ENCODE measurements at regions not wholly inside any gene's neighbourhood (a gene's known extent, or its start where the extent isn't known, plus 50 kb on each side); places are given as distances from the start of the nearest gene placed in this dataset.

GRCh38 chr17:79374807-79375206, 236.0 kb downstream of the RBFOX3 start:
- Histone ChIP-seq H4K20me1 (ENCODE audit: insufficient read depth, low read length) (peaks cover 9% of the 10 kb centered on the region; the same call in 1 of the 2 replicates), H3K4me2 (ENCODE audit: low read depth, low read length) (no peak overlapping the region), H3K36me3 (replicated peaks in 1 of 2; ENCODE audit: control insufficient read depth in 1 of 2, insufficient read depth in 2 of 2, low read length in 2 of 2) (no peaks in the 10 kb centered on the region), H3K27me3 (ENCODE audit: control insufficient read depth in 1 of 2, insufficient read depth in 2 of 2, low read length in 2 of 2) (peaks cover 22 to 98% of the 10 kb centered on the region in 2 experiments), H2AFZ (ENCODE audit: low read length) (no peak overlapping the region), H3K9ac (ENCODE audit: insufficient read depth, low read depth, low read length) (no peak overlapping the region), H3K79me2 (ENCODE audit: insufficient read depth, low read length) (no peaks in the 10 kb centered on the region), H3K4me3 (replicated peaks in 1 of 3; ENCODE audit: insufficient read depth in 1 of 3, low read depth in 2 of 3, low read length in 3 of 3) (no peak overlapping the region), H3K4me1 (ENCODE audit: insufficient read depth, low read length) (no peaks in the 10 kb centered on the region), H3K27ac (ENCODE audit: extremely low read length, insufficient read depth, low read length) (no peak overlapping the region), H3K9me3 (ENCODE audit: low read length) (no peaks in the 10 kb centered on the region)
- no peak for ATAC-seq
- DNase-seq (ENCODE audit: low spot score) = no peak
- TF ChIP-seq SETDB1 (CRISPR knock-in tag; IDR thresholded peaks at IDR 0.05; ENCODE audit: borderline replicate concordance) = no peak
- TF ChIP-seq RXRB (CRISPR knock-in tag; IDR thresholded peaks at IDR 0.05; ENCODE audit: borderline replicate concordance) = no peak
- TF ChIP-seq NFE2 (CRISPR knock-in tag; IDR thresholded peaks at IDR 0.05) = no peak
- no peak for TF ChIP-seq MEIS2 (CRISPR knock-in tag; IDR thresholded peaks at IDR 0.05)
- TF ChIP-seq ZFX (CRISPR knock-in tag; IDR thresholded peaks at IDR 0.05; ENCODE audit: low read depth) = no peak
- no peak for TF ChIP-seq ZNF605 (CRISPR knock-in tag; IDR thresholded peaks at IDR 0.05)
- TF ChIP-seq, protein P1, sequence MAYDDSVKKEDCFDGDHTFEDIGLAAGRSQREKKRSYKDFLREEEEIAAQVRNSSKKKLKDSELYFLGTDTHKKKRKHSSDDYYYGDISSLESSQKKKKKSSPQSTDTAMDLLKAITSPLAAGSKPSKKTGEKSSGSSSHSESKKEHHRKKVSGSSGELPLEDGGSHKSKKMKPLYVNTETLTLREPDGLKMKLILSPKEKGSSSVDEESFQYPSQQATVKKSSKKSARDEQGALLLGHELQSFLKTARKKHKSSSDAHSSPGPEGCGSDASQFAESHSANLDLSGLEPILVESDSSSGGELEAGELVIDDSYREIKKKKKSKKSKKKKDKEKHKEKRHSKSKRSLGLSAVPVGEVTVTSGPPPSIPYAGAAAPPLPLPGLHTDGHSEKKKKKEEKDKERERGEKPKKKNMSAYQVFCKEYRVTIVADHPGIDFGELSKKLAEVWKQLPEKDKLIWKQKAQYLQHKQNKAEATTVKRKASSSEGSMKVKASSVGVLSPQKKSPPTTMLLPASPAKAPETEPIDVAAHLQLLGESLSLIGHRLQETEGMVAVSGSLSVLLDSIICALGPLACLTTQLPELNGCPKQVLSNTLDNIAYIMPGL (CRISPR knock-in tag; IDR thresholded peaks at IDR 0.05; ENCODE audit: borderline replicate concordance in 1 of 2, low read depth in 1 of 2) = no peak
- no peak for TF ChIP-seq ZSCAN21 (CRISPR knock-in tag; IDR thresholded peaks at IDR 0.05; ENCODE audit: borderline replicate concordance)
- no peak for TF ChIP-seq NFKBIZ (CRISPR knock-in tag; IDR thresholded peaks at IDR 0.05)
- ChIA-PET CTCF (ENCODE audit: low intra/inter-chr PET ratio, low total read pairs) (no interaction called here), POLR2A (no interaction called here)
- FAIRE-seq = no peak
- in situ Hi-C loops (cut with HindIII; ENCODE audit: extremely low pct_ligation_motif_present, low pct_unique_long_range_greater_than_20kb) (no loop called here), intact Hi-C loops (cut with micrococcal nuclease; ENCODE audit: unreplicated experiment) (no loop called here)
- 14% methylated on average over 6 of the region's 6 CpGs for WGBS (ENCODE audit: low lambda C conversion rate)
- no TSS peak for BruUV-seq (replicated peaks)

All from HepG2 (cell line).